ENCODE measurements at regions not wholly inside any gene's neighbourhood (a gene's known extent, or its start where the extent isn't known, plus 50 kb on each side); places are given as distances from the start of the nearest gene placed in this dataset.

GRCh38 chr3:181330257-181330656 is 340.7 kb upstream of the DNAJC19 start:
- no peak overlapping the region for H3K27ac ChIP-seq (ENCODE audit: control insufficient read depth, insufficient read depth, low read length)
- no peaks in the 10 kb centered on the region for H3K9me1 ChIP-seq (ENCODE audit: control insufficient read depth, extremely low read depth, insufficient read depth, low read length)
- TF ChIP-seq EZH2 (IDR thresholded peaks at IDR 0.05; ENCODE audit: low read length) = no peak
- dilution Hi-C loops (cut with MboI; ENCODE audit: extremely low pct_ligation_motif_present, low sequenced_read_pairs) = no loop called here
- no peaks in the 10 kb centered on the region for H3K79me2 ChIP-seq (ENCODE audit: control insufficient read depth, insufficient read depth, low read length)
- no peaks in the 10 kb centered on the region for H3K27me3 ChIP-seq (ENCODE audit: control insufficient read depth, extremely low read depth, insufficient read depth, low read length)
- H3K9ac ChIP-seq (ENCODE audit: control insufficient read depth, extremely low read depth, insufficient read depth, low read length) = no peak overlapping the region
- no peak overlapping the region for H2AFZ ChIP-seq (ENCODE audit: control insufficient read depth, low read length)
- H3K36me3 ChIP-seq (ENCODE audit: control insufficient read depth in 2 of 2, extremely low read depth in 1 of 2, insufficient read depth in 2 of 2, low read length in 2 of 2) = no peaks in the 10 kb centered on the region
- no peaks in the 10 kb centered on the region for H3K9me3 ChIP-seq (ENCODE audit: control insufficient read depth, low read depth, low read length)
- no peaks in the 10 kb centered on the region for H4K20me1 ChIP-seq (ENCODE audit: control insufficient read depth, extremely low read depth, insufficient read depth, low read length)
- DNase-seq (ENCODE audit: low read depth, low spot score) = no peak
- H3K4me1 ChIP-seq (ENCODE audit: control insufficient read depth, extremely low read depth, insufficient read depth, low read length) = no peaks in the 10 kb centered on the region
- FAIRE-seq = no peak
- H3K4me2 ChIP-seq (ENCODE audit: control insufficient read depth, extremely low read depth, insufficient read depth, low read depth, low read length) = no peak overlapping the region
- H3K4me3 ChIP-seq (ENCODE audit: control insufficient read depth in 2 of 3, extremely low read depth in 1 of 3, insufficient read depth in 2 of 3, low read depth in 1 of 3, low read length in 3 of 3) = no peak overlapping the region

GRCh38 chr3:181329024-181329423 is 339.5 kb upstream of the DNAJC19 start:
- H3K9ac ChIP-seq (ENCODE audit: control insufficient read depth, extremely low read depth, insufficient read depth, low read length) = no peak overlapping the region
- no peaks in the 10 kb centered on the region for H3K79me2 ChIP-seq (ENCODE audit: control insufficient read depth, insufficient read depth, low read length)
- dilution Hi-C loops (cut with MboI; ENCODE audit: extremely low pct_ligation_motif_present, low sequenced_read_pairs) = no loop called here
- TF ChIP-seq EZH2 (IDR thresholded peaks at IDR 0.05; ENCODE audit: low read length) = no peak
- no peak for TF ChIP-seq CTCF (optimal IDR thresholded peaks at IDR 0.05 in 1 of 3, IDR thresholded peaks at IDR 0.05 in 1 of 3, conservative IDR thresholded peaks at IDR 0.05 in 1 of 3; ENCODE audit: extremely low read depth in 1 of 3, insufficient read depth in 2 of 3, low read length in 3 of 3)
- no peaks in the 10 kb centered on the region for H3K36me3 ChIP-seq (ENCODE audit: control insufficient read depth in 2 of 2, extremely low read depth in 1 of 2, insufficient read depth in 2 of 2, low read length in 2 of 2)
- no peaks in the 10 kb centered on the region for H4K20me1 ChIP-seq (ENCODE audit: control insufficient read depth, extremely low read depth, insufficient read depth, low read length)
- no peaks in the 10 kb centered on the region for H3K27me3 ChIP-seq (ENCODE audit: control insufficient read depth, extremely low read depth, insufficient read depth, low read length)
- DNase-seq (ENCODE audit: low read depth, low spot score) (no peak), FAIRE-seq (no peak)
- H3K4me1 ChIP-seq (ENCODE audit: control insufficient read depth, extremely low read depth, insufficient read depth, low read length) = no peaks in the 10 kb centered on the region
- H3K9me1 ChIP-seq (ENCODE audit: control insufficient read depth, extremely low read depth, insufficient read depth, low read length) = no peaks in the 10 kb centered on the region
- no peak overlapping the region for H3K4me2 ChIP-seq (ENCODE audit: control insufficient read depth, extremely low read depth, insufficient read depth, low read depth, low read length)
- no peak overlapping the region for H2AFZ ChIP-seq (ENCODE audit: control insufficient read depth, low read length)
- no peak overlapping the region for H3K27ac ChIP-seq (ENCODE audit: control insufficient read depth, insufficient read depth, low read length)
- H3K9me3 ChIP-seq (ENCODE audit: control insufficient read depth, low read depth, low read length) = no peaks in the 10 kb centered on the region
- H3K4me3 ChIP-seq (ENCODE audit: control insufficient read depth in 2 of 3, extremely low read depth in 1 of 3, insufficient read depth in 2 of 3, low read depth in 1 of 3, low read length in 3 of 3) = no peak overlapping the region

GRCh38 chr3:181328346-181328745 is 338.8 kb upstream of the DNAJC19 start:
- Histone ChIP-seq H3K9ac (ENCODE audit: control insufficient read depth, extremely low read depth, insufficient read depth, low read length) (no peak overlapping the region), H3K9me1 (ENCODE audit: control insufficient read depth, extremely low read depth, insufficient read depth, low read length) (no peaks in the 10 kb centered on the region), H3K36me3 (ENCODE audit: control insufficient read depth in 2 of 2, extremely low read depth in 1 of 2, insufficient read depth in 2 of 2, low read length in 2 of 2) (no peaks in the 10 kb centered on the region), H3K9me3 (ENCODE audit: control insufficient read depth, low read depth, low read length) (no peaks in the 10 kb centered on the region), H3K4me1 (ENCODE audit: control insufficient read depth, extremely low read depth, insufficient read depth, low read length) (no peaks in the 10 kb centered on the region), H3K4me3 (ENCODE audit: control insufficient read depth in 2 of 3, extremely low read depth in 1 of 3, insufficient read depth in 2 of 3, low read depth in 1 of 3, low read length in 3 of 3) (no peak overlapping the region), H3K27ac (ENCODE audit: control insufficient read depth, insufficient read depth, low read length) (no peak overlapping the region), H3K79me2 (ENCODE audit: control insufficient read depth, insufficient read depth, low read length) (no peaks in the 10 kb centered on the region), H3K4me2 (ENCODE audit: control insufficient read depth, extremely low read depth, insufficient read depth, low read depth, low read length) (no peak overlapping the region), H4K20me1 (ENCODE audit: control insufficient read depth, extremely low read depth, insufficient read depth, low read length) (no peaks in the 10 kb centered on the region), H2AFZ (ENCODE audit: control insufficient read depth, low read length) (no peak overlapping the region), H3K27me3 (ENCODE audit: control insufficient read depth, extremely low read depth, insufficient read depth, low read length) (no peaks in the 10 kb centered on the region)
- DNase-seq (ENCODE audit: low read depth, low spot score) (no peak), FAIRE-seq (no peak)
- no peak for TF ChIP-seq CTCF (optimal IDR thresholded peaks at IDR 0.05 in 1 of 3, IDR thresholded peaks at IDR 0.05 in 1 of 3, conservative IDR thresholded peaks at IDR 0.05 in 1 of 3; ENCODE audit: extremely low read depth in 1 of 3, insufficient read depth in 2 of 3, low read length in 3 of 3)
- TF ChIP-seq EZH2 (IDR thresholded peaks at IDR 0.05; ENCODE audit: low read length) = no peak
- dilution Hi-C loops (cut with MboI; ENCODE audit: extremely low pct_ligation_motif_present, low sequenced_read_pairs) = no loop called here
